ENCODE measurements at regions not wholly inside any gene's neighbourhood (a gene's known extent, or its start where the extent isn't known, plus 50 kb on each side); places are given as distances from the start of the nearest gene placed in this dataset.
"Not testable (repeated sequence)": the region's sequence is repeated elsewhere in the genome, so short reads cannot be mapped to it uniquely, and the experiment has no call there.

- no peak for DNase-seq
Observed at GRCh38 chr12:111247083-111247783, 121.7 kb downstream of the PHETA1 start.

- DNase-seq: no peak
Observed at GRCh38 chr12:111246477-111247011, 122.4 kb downstream of the PHETA1 start.

GRCh38 chr12:111245701-111246476 lies 123.0 kb downstream of the PHETA1 start:
- no peak for DNase-seq

- DNase-seq: no peak
Observed at GRCh38 chr12:111244673-111245072, 124.2 kb downstream of the PHETA1 start.

GRCh38 chr12:111242817-111243216 lies 126.1 kb downstream of the PHETA1 start:
- DNase-seq: not testable (repeated sequence)

- no peak for DNase-seq
Observed at GRCh38 chr12:111242184-111242583, 126.7 kb downstream of the PHETA1 start.

- DNase-seq: no peak
Observed at GRCh38 chr12:111240374-111240773, 128.5 kb downstream of the PHETA1 start.

GRCh38 chr12:111239235-111239634 lies 129.7 kb downstream of the PHETA1 start:
- no peak for DNase-seq

- DNase-seq: no peak
Observed at GRCh38 chr12:111238075-111238734, 130.7 kb downstream of the PHETA1 start.

- DNase-seq: not testable (repeated sequence)
Observed at GRCh38 chr12:111234491-111234890, 134.4 kb downstream of the PHETA1 start.

GRCh38 chr12:111233786-111234185 lies 135.1 kb downstream of the PHETA1 start:
- DNase-seq: no peak

- DNase-seq: no peak
Observed at GRCh38 chr12:111230649-111231048, 138.2 kb downstream of the PHETA1 start.

- DNase-seq: no peak
Observed at GRCh38 chr12:111228916-111229666, 139.8 kb downstream of the PHETA1 start.

GRCh38 chr12:111227476-111228420 lies 141.1 kb downstream of the PHETA1 start:
- no peak for DNase-seq

- DNase-seq: no peak
Observed at GRCh38 chr12:111226680-111227079, 142.2 kb downstream of the PHETA1 start.

GRCh38 chr12:111225307-111225706 lies 143.6 kb downstream of the PHETA1 start:
- DNase-seq: no peak

GRCh38 chr12:111224186-111225066 lies 144.5 kb downstream of the PHETA1 start:
- no peak for DNase-seq

GRCh38 chr12:111222523-111222922 lies 146.4 kb downstream of the PHETA1 start:
- no peak for DNase-seq

- DNase-seq: no peak
Observed at GRCh38 chr12:111222027-111222414, 146.9 kb downstream of the PHETA1 start.
